ENCODE measurements at regions not wholly inside any gene's neighbourhood (a gene's known extent, or its start where the extent isn't known, plus 50 kb on each side); places are given as distances from the start of the nearest gene placed in this dataset.

DNA sequence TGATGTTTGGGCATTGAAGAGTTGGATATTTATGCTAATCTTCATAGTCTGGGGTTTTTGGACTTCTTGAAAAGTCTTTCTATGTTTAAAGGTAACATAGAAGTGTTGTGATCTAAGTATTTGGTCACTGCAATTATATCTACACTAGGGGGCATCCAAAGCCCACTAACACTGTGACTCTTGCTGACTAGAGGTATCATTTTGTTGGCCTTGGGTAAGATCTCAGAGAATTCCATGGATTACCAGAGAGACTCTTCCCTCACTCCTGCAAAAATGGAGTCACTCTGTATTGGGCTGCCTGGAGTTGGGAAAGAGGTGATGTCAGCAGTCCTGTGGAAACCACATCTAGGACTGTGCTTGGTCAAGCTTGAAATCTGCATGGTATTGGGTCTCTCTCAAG is 1077.6 kb downstream of the FAM133A start:
- TF ChIP-seq POLR2AphosphoS5 (IDR thresholded peaks at IDR 0.05; ENCODE audit: low read depth, low read length) (no peak), POLR2A (IDR thresholded peaks at IDR 0.05; ENCODE audit: low read depth, low read length) (no peak), TAF1 (IDR thresholded peaks at IDR 0.05; ENCODE audit: borderline replicate concordance, low read depth, low read length) (no peak)

Measured in GM12892 (cell line).